Loucy (cell line): ENCODE measurements at regions not wholly inside any gene's neighbourhood (a gene's known extent, or its start where the extent isn't known, plus 50 kb on each side); places are given as distances from the start of the nearest gene placed in this dataset.

Source experiments
- H2AFZ ChIP-seq: fragments of 200-600 bp; sonication (generic); 2 replicates; pipeline ENCODE4 v1.6.0; 2016; ENCODE audit warnings: antibody characterized with exemption, mild to moderate bottlenecking, low read length, moderate library complexity
- H3F3A ChIP-seq: fragments of 200-600 bp; 2 replicates; pipeline ENCODE4 v1.6.0; 2016; ENCODE audit warnings: antibody characterized with exemption, low read depth, mild to moderate bottlenecking
- H3K27me3 ChIP-seq: fragments of 200-600 bp; sonication (generic); 2 replicates; pipeline ENCODE4 v1.6.1; 2014; ENCODE audit warnings: low read length, mild to moderate bottlenecking; ENCODE audit not compliant: insufficient read depth, poor library complexity, severe bottlenecking
- H3K36me3 ChIP-seq: fragments of 200-600 bp; sonication (generic); 2 replicates; pipeline ENCODE4 v1.6.1; 2016; ENCODE audit warnings: low read length; ENCODE audit not compliant: insufficient read depth
- H3K4me1 ChIP-seq: fragments of 200-600 bp; sonication (generic); 2 replicates; pipeline ENCODE4 v1.5.1; 2014; ENCODE audit warnings: low read length, mild to moderate bottlenecking; ENCODE audit not compliant: insufficient read depth, poor library complexity, severe bottlenecking
- H3K4me2 ChIP-seq: fragments of 200-600 bp; sonication (generic); 2 replicates; pipeline ENCODE4 v1.6.0; 2014; ENCODE audit warnings: antibody characterized with exemption, low read length, low read depth, mild to moderate bottlenecking; ENCODE audit not compliant: poor library complexity, severe bottlenecking
- H3K4me3 ChIP-seq: fragments of 200-600 bp; sonication (generic); 2 replicates; pipeline ENCODE4 v1.5.1; 2014; ENCODE audit warnings: low read length, mild to moderate bottlenecking, mixed read lengths; ENCODE audit not compliant: poor library complexity, severe bottlenecking
- H3K79me2 ChIP-seq: fragments of 200-600 bp; sonication (generic); 2 replicates; pipeline ENCODE4 v1.6.1; 2014; ENCODE audit warnings: low read length; ENCODE audit not compliant: insufficient read depth
- H3K9ac ChIP-seq: fragments of 200-600 bp; sonication (generic); 2 replicates; pipeline ENCODE4 v1.6.0; 2014; ENCODE audit warnings: mild to moderate bottlenecking, low read depth, low read length, moderate library complexity; ENCODE audit not compliant: poor library complexity, severe bottlenecking
- H3K9me2 ChIP-seq: fragments of 200-600 bp; sonication (generic); replicated peaks from 2 replicates; pipeline ENCODE4 v1.6.1; 2016; ENCODE audit warnings: low read depth, low read length, mixed read lengths
- H3K9me3 ChIP-seq: fragments of 200-600 bp; sonication (generic); 2 replicates; pipeline ENCODE4 v1.6.1; 2014; ENCODE audit warnings: mild to moderate bottlenecking, antibody characterized with exemption, low read length, low read depth; ENCODE audit not compliant: insufficient read depth
- H4K20me1 ChIP-seq: fragments of 200-600 bp; sonication (generic); 2 replicates; pipeline ENCODE4 v1.6.0; 2014; ENCODE audit warnings: antibody characterized with exemption, low read length, mild to moderate bottlenecking; ENCODE audit not compliant: insufficient read depth, poor library complexity, severe bottlenecking
- CTCF ChIP-seq: fragments of 200-600 bp; sonication (generic); conservative IDR thresholded peaks from 2 replicates; pipeline ENCODE4 v1.5.1; 2014; ENCODE audit warnings: mild to moderate bottlenecking, antibody characterized with exemption, low read length
- EZH2phosphoT487 ChIP-seq: fragments of 200-600 bp; IDR thresholded peaks from 2 replicates; pipeline ENCODE4 v1.6.1; 2018; ENCODE audit warnings: antibody characterized with exemption, mild to moderate bottlenecking, moderate library complexity, borderline replicate concordance

- TF ChIP-seq EZH2phosphoT487 (no peak), CTCF (no peak)
- H3K4me3 ChIP-seq = no peak overlapping the region
- no peak overlapping the region for H3K9ac ChIP-seq
Measured at GRCh38 chr4:72951628-72952027, 117.9 kb downstream of the COX18 start.

GRCh38 chr4:72951147-72951546, 118.4 kb downstream of the COX18 start:
- Histone ChIP-seq H3K79me2 (no peaks in the 10 kb centered on the region), H4K20me1 (no peaks in the 10 kb centered on the region), H3K4me2 (no peak overlapping the region), H3K4me1 (no peaks in the 10 kb centered on the region), H3K9me3 (no peaks in the 10 kb centered on the region), H2AFZ (no peak overlapping the region), H3K27me3 (no peaks in the 10 kb centered on the region), H3K9ac (no peak overlapping the region), H3F3A (no peaks in the 10 kb centered on the region), H3K4me3 (no peak overlapping the region), H3K9me2 (no peaks in the 10 kb centered on the region), H3K36me3 (no peaks in the 10 kb centered on the region)
- TF ChIP-seq EZH2phosphoT487 = no peak
- TF ChIP-seq CTCF = no peak

More at GRCh38 chr4:72951628-72952027, 117.9 kb downstream of the COX18 start:
- H3K9me3 ChIP-seq = no peaks in the 10 kb centered on the region
- H4K20me1 ChIP-seq = no peaks in the 10 kb centered on the region
- H2AFZ ChIP-seq = no peak overlapping the region
- no peaks in the 10 kb centered on the region for H3K36me3 ChIP-seq
- no peaks in the 10 kb centered on the region for H3K27me3 ChIP-seq
- H3K79me2 ChIP-seq = no peaks in the 10 kb centered on the region
- H3K9me2 ChIP-seq = no peaks in the 10 kb centered on the region
- H3F3A ChIP-seq = no peaks in the 10 kb centered on the region
- H3K4me1 ChIP-seq = no peaks in the 10 kb centered on the region
- no peak overlapping the region for H3K4me2 ChIP-seq

GRCh38 chr4:72948080-72948479, 121.4 kb downstream of the COX18 start:
- Histone ChIP-seq H3K4me2 (no peak overlapping the region), H3K9me3 (no peaks in the 10 kb centered on the region), H3K36me3 (no peaks in the 10 kb centered on the region), H4K20me1 (no peaks in the 10 kb centered on the region), H3K4me1 (no peaks in the 10 kb centered on the region), H3K9ac (no peak overlapping the region), H3K79me2 (no peaks in the 10 kb centered on the region), H3K27me3 (no peaks in the 10 kb centered on the region), H2AFZ (no peak overlapping the region), H3F3A (no peaks in the 10 kb centered on the region), H3K9me2 (no peaks in the 10 kb centered on the region), H3K4me3 (no peak overlapping the region)
- TF ChIP-seq EZH2phosphoT487 = no peak
- TF ChIP-seq CTCF = no peak
